ENCODE measurements at regions not wholly inside any gene's neighbourhood (a gene's known extent, or its start where the extent isn't known, plus 50 kb on each side); places are given as distances from the start of the nearest gene placed in this dataset.

- TF ChIP-seq SPI1 (IDR thresholded peaks at IDR 0.05; ENCODE audit: low read depth, low read length) (no peak), PAX5 (IDR thresholded peaks at IDR 0.05; ENCODE audit: insufficient read depth, low read length, severe bottlenecking) (no peak), POU2F2 (IDR thresholded peaks at IDR 0.05; ENCODE audit: low read depth, low read length) (no peak), POLR2A (IDR thresholded peaks at IDR 0.05; ENCODE audit: low read depth, low read length) (no peak), POLR2AphosphoS5 (IDR thresholded peaks at IDR 0.05; ENCODE audit: low read depth, low read length) (no peak), TAF1 (IDR thresholded peaks at IDR 0.05; ENCODE audit: low read depth, low read length) (no peak)
- no peak for FAIRE-seq
- DNase-seq (ENCODE audit: insufficient read length, low spot score): no peak
These were observed 376.4 kb downstream of the PLPP3 start for GRCh38 chr1:56202796-56203492.

DNA sequence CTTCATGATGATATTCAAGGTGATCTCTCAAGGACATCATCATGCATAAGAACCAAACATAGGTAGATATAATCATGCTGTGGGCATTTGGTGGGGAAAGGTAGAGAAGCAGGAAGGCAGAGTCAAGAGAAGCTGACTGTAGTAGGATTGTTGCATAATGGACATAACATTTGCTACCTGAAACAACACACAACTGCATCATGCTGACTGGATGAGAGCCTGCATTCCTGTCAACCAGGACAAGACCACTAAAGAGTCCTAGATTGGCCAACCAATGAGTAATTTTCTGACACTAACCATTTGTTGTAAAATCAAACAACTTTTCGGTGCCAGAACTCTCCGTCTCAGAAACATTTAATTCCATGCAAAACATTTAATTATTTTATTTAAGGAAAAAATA lies 377.2 kb downstream of the PLPP3 start:
- no peak for TF ChIP-seq PAX5 (IDR thresholded peaks at IDR 0.05; ENCODE audit: insufficient read depth, low read length, severe bottlenecking)
- no peak for TF ChIP-seq POLR2A (IDR thresholded peaks at IDR 0.05; ENCODE audit: low read depth, low read length)
- TF ChIP-seq SPI1 (IDR thresholded peaks at IDR 0.05; ENCODE audit: low read depth, low read length): no peak
- no peak for TF ChIP-seq TAF1 (IDR thresholded peaks at IDR 0.05; ENCODE audit: low read depth, low read length)
- TF ChIP-seq POU2F2 (IDR thresholded peaks at IDR 0.05; ENCODE audit: low read depth, low read length): no peak
- no peak for TF ChIP-seq POLR2AphosphoS5 (IDR thresholded peaks at IDR 0.05; ENCODE audit: low read depth, low read length)
- FAIRE-seq: no peak
- no peak for DNase-seq (ENCODE audit: insufficient read length, low spot score)

DNA sequence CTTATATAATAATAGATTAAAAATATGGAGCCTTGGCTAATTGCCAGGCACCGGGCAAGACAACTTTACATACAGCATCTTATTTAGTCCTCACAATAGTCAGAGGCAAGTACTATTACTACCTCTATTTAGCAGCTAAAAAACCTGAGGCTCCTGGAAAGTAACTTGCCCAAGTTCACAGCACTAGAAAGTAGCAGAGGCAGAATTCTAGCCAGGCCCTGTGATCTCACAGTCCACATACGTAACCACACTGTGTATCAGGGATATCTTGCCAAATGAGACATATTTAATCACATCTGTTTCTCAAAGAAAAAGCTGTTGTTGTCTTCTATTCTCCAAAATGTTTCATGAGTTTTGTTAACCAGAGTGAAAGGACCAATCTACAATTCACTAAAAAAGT lies 378.5 kb downstream of the PLPP3 start:
- TF ChIP-seq POLR2AphosphoS5 (IDR thresholded peaks at IDR 0.05; ENCODE audit: low read depth, low read length) (no peak), PAX5 (IDR thresholded peaks at IDR 0.05; ENCODE audit: insufficient read depth, low read length, severe bottlenecking) (no peak), SPI1 (IDR thresholded peaks at IDR 0.05; ENCODE audit: low read depth, low read length) (no peak), POU2F2 (IDR thresholded peaks at IDR 0.05; ENCODE audit: low read depth, low read length) (no peak), POLR2A (IDR thresholded peaks at IDR 0.05; ENCODE audit: low read depth, low read length) (no peak)
- FAIRE-seq: no peak
- no peak for DNase-seq (ENCODE audit: insufficient read length, low spot score)

DNA sequence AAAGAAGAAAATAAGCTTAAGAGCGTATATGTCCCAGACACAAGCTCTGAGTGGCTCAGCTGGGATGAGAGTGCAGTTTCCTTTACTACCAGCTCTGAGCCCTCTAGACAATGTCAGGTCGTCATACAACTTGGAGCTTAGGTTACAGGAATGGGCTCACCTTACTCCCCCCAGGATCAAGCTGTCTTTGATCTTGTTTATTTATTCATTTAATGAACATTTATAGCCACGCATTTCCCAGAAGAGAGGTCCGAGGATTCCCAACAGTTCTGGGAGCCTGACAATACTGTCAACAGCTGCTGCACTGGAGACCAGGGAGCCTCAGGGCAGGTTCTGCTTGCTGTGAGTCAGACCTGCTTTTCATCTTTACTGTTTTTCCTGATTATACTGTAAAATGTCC lies 378.9 kb downstream of the PLPP3 start:
- FAIRE-seq (no peak), DNase-seq (ENCODE audit: insufficient read length, low spot score) (no peak)
- no peak for TF ChIP-seq TAF1 (IDR thresholded peaks at IDR 0.05; ENCODE audit: low read depth, low read length)
- TF ChIP-seq PAX5 (IDR thresholded peaks at IDR 0.05; ENCODE audit: insufficient read depth, low read length, severe bottlenecking): no peak
- no peak for TF ChIP-seq POLR2AphosphoS5 (IDR thresholded peaks at IDR 0.05; ENCODE audit: low read depth, low read length)

GRCh38 chr1:56199956-56200355 lies 379.4 kb downstream of the PLPP3 start:
- no peak for DNase-seq (ENCODE audit: insufficient read length, low spot score)
- TF ChIP-seq PAX5 (IDR thresholded peaks at IDR 0.05; ENCODE audit: insufficient read depth, low read length, severe bottlenecking) (no peak), POLR2AphosphoS5 (IDR thresholded peaks at IDR 0.05; ENCODE audit: low read depth, low read length) (no peak), POLR2A (IDR thresholded peaks at IDR 0.05; ENCODE audit: low read depth, low read length) (no peak), POU2F2 (IDR thresholded peaks at IDR 0.05; ENCODE audit: low read depth, low read length) (no peak), SPI1 (IDR thresholded peaks at IDR 0.05; ENCODE audit: low read depth, low read length) (no peak), TAF1 (IDR thresholded peaks at IDR 0.05; ENCODE audit: low read depth, low read length) (no peak)
- FAIRE-seq: no peak

- no peak for DNase-seq (ENCODE audit: insufficient read length, low spot score)
- FAIRE-seq: no peak
- TF ChIP-seq TAF1 (IDR thresholded peaks at IDR 0.05; ENCODE audit: low read depth, low read length): no peak
- TF ChIP-seq SPI1 (IDR thresholded peaks at IDR 0.05; ENCODE audit: low read depth, low read length): no peak
- TF ChIP-seq PAX5 (IDR thresholded peaks at IDR 0.05; ENCODE audit: insufficient read depth, low read length, severe bottlenecking): no peak
- no peak for TF ChIP-seq POLR2AphosphoS5 (IDR thresholded peaks at IDR 0.05; ENCODE audit: low read depth, low read length)
- TF ChIP-seq POU2F2 (IDR thresholded peaks at IDR 0.05; ENCODE audit: low read depth, low read length): no peak
- no peak for TF ChIP-seq POLR2A (IDR thresholded peaks at IDR 0.05; ENCODE audit: low read depth, low read length)
These were observed 380.3 kb downstream of the PLPP3 start for GRCh38 chr1:56199061-56199460.

- no peak for FAIRE-seq
- TF ChIP-seq SPI1 (IDR thresholded peaks at IDR 0.05; ENCODE audit: low read depth, low read length) (no peak), TAF1 (IDR thresholded peaks at IDR 0.05; ENCODE audit: low read depth, low read length) (no peak), POU2F2 (IDR thresholded peaks at IDR 0.05; ENCODE audit: low read depth, low read length) (no peak), POLR2AphosphoS5 (IDR thresholded peaks at IDR 0.05; ENCODE audit: low read depth, low read length) (no peak), POLR2A (IDR thresholded peaks at IDR 0.05; ENCODE audit: low read depth, low read length) (no peak), PAX5 (IDR thresholded peaks at IDR 0.05; ENCODE audit: insufficient read depth, low read length, severe bottlenecking) (no peak)
- DNase-seq (ENCODE audit: insufficient read length, low spot score): no peak
These were observed 381.4 kb downstream of the PLPP3 start for GRCh38 chr1:56197946-56198345.

- TF ChIP-seq POU2F2 (IDR thresholded peaks at IDR 0.05; ENCODE audit: low read depth, low read length) (no peak), TAF1 (IDR thresholded peaks at IDR 0.05; ENCODE audit: low read depth, low read length) (no peak), SPI1 (IDR thresholded peaks at IDR 0.05; ENCODE audit: low read depth, low read length) (no peak), POLR2AphosphoS5 (IDR thresholded peaks at IDR 0.05; ENCODE audit: low read depth, low read length) (no peak), PAX5 (IDR thresholded peaks at IDR 0.05; ENCODE audit: insufficient read depth, low read length, severe bottlenecking) (no peak)
- FAIRE-seq (no peak), DNase-seq (ENCODE audit: insufficient read length, low spot score) (no peak)
These were observed 382.5 kb downstream of the PLPP3 start for GRCh38 chr1:56196839-56197238.

DNA sequence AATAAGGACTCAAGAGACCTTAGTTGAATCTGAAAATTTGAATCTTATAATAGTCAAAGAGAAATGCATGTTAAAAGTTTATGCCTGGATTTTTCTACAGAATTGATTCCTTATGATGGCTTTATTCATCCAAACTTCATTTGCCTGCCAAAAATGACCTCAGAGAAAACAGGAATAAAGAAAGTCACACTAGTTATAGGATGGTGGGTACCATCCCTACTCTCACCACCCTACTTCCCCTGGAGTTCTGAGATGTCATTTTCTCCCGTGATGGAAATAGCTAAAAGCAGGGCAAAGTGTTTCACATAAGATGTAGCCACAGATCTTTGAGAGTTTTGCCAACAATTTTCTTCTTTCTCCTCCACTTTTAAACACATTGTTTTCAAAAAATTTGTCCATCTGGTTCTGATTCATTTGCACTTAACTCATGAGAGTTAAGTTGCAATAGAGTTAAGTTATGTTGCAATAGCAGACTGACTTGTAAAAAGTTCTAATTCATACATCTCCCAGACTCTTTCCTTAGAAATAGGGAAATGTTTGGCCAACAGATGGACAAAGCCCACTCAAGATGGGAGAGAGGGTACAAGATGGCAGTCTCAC lies 384.6 kb downstream of the PLPP3 start:
- TF ChIP-seq TAF1 (IDR thresholded peaks at IDR 0.05; ENCODE audit: low read depth, low read length) (no peak), POU2F2 (IDR thresholded peaks at IDR 0.05; ENCODE audit: low read depth, low read length) (no peak), PAX5 (IDR thresholded peaks at IDR 0.05; ENCODE audit: insufficient read depth, low read length, severe bottlenecking) (no peak), POLR2AphosphoS5 (IDR thresholded peaks at IDR 0.05; ENCODE audit: low read depth, low read length) (no peak), POLR2A (IDR thresholded peaks at IDR 0.05; ENCODE audit: low read depth, low read length) (no peak), SPI1 (IDR thresholded peaks at IDR 0.05; ENCODE audit: low read depth, low read length) (no peak)
- DNase-seq (ENCODE audit: insufficient read length, low spot score): no peak

More for the DNA sequence above, 384.6 kb downstream of the PLPP3 start:
- no peak for FAIRE-seq
